ENCODE measurements at regions not wholly inside any gene's neighbourhood (a gene's known extent, or its start where the extent isn't known, plus 50 kb on each side); places are given as distances from the start of the nearest gene placed in this dataset.

- Mint-ChIP-seq H3K27ac (no peak overlapping the region), H3K4me3 (no peak overlapping the region), H3K4me1 (ENCODE audit: low read depth) (no peaks in the 10 kb centered on the region), H3K9me3 (peaks cover 52% of the 10 kb centered on the region), H3K27me3 (no peaks in the 10 kb centered on the region), H3K36me3 (ENCODE audit: low read depth) (no peaks in the 10 kb centered on the region)
- intact Hi-C loops (cut with micrococcal nuclease): no loop called here
Measured at GRCh38 chr18:38074298-38074876, 508.8 kb upstream of the CELF4 start.

GRCh38 chr18:38067821-38068220, 502.2 kb upstream of the CELF4 start:
- intact Hi-C loops (cut with micrococcal nuclease): no loop called here

GRCh38 chr18:38067086-38067485, 501.5 kb upstream of the CELF4 start:
- intact Hi-C loops (cut with micrococcal nuclease): no loop called here
- Mint-ChIP-seq H3K36me3 (ENCODE audit: low read depth) (no peaks in the 10 kb centered on the region), H3K9me3 (peaks cover 30% of the 10 kb centered on the region), H3K27me3 (no peaks in the 10 kb centered on the region), H3K4me3 (no peak overlapping the region), H3K4me1 (ENCODE audit: low read depth) (no peaks in the 10 kb centered on the region), H3K27ac (no peak overlapping the region)

More at GRCh38 chr18:38067821-38068220, 502.2 kb upstream of the CELF4 start:
- peaks cover 28% of the 10 kb centered on the region for H3K9me3 Mint-ChIP-seq
- no peaks in the 10 kb centered on the region for H3K27me3 Mint-ChIP-seq
- no peaks in the 10 kb centered on the region for H3K4me1 Mint-ChIP-seq (ENCODE audit: low read depth)
- no peak overlapping the region for H3K4me3 Mint-ChIP-seq
- no peak overlapping the region for H3K27ac Mint-ChIP-seq
- no peaks in the 10 kb centered on the region for H3K36me3 Mint-ChIP-seq (ENCODE audit: low read depth)

GRCh38 chr18:38052879-38053590, 487.4 kb upstream of the CELF4 start:
- Mint-ChIP-seq H3K4me3 (no peak overlapping the region), H3K27me3 (no peaks in the 10 kb centered on the region), H3K36me3 (ENCODE audit: low read depth) (no peaks in the 10 kb centered on the region), H3K9me3 (peaks cover 17% of the 10 kb centered on the region), H3K4me1 (ENCODE audit: low read depth) (no peaks in the 10 kb centered on the region), H3K27ac (no peak overlapping the region)
- intact Hi-C loops (cut with micrococcal nuclease): no loop called here

- no peak overlapping the region for H3K27ac Mint-ChIP-seq
- H3K36me3 Mint-ChIP-seq (ENCODE audit: low read depth): no peaks in the 10 kb centered on the region
- H3K9me3 Mint-ChIP-seq: peaks cover 8% of the 10 kb centered on the region
- H3K4me3 Mint-ChIP-seq: no peak overlapping the region
- intact Hi-C loops (cut with micrococcal nuclease): no loop called here
- H3K27me3 Mint-ChIP-seq: no peaks in the 10 kb centered on the region
- no peaks in the 10 kb centered on the region for H3K4me1 Mint-ChIP-seq (ENCODE audit: low read depth)
Measured at GRCh38 chr18:38047820-38048219, 482.2 kb upstream of the CELF4 start.

- Mint-ChIP-seq H3K27ac (no peak overlapping the region), H3K4me1 (ENCODE audit: low read depth) (no peaks in the 10 kb centered on the region), H3K27me3 (no peaks in the 10 kb centered on the region), H3K9me3 (peaks cover 8% of the 10 kb centered on the region), H3K4me3 (no peak overlapping the region), H3K36me3 (ENCODE audit: low read depth) (no peaks in the 10 kb centered on the region)
- intact Hi-C loops (cut with micrococcal nuclease): no loop called here
Measured at GRCh38 chr18:38046651-38047050, 481.1 kb upstream of the CELF4 start.

- Mint-ChIP-seq H3K4me1 (ENCODE audit: low read depth) (no peaks in the 10 kb centered on the region), H3K9me3 (peaks cover 8% of the 10 kb centered on the region), H3K36me3 (ENCODE audit: low read depth) (no peaks in the 10 kb centered on the region), H3K27me3 (no peaks in the 10 kb centered on the region), H3K27ac (no peak overlapping the region), H3K4me3 (no peak overlapping the region)
- intact Hi-C loops (cut with micrococcal nuclease): no loop called here
Measured at GRCh38 chr18:38045845-38046244, 480.2 kb upstream of the CELF4 start.

- Mint-ChIP-seq H3K4me1 (ENCODE audit: low read depth) (no peaks in the 10 kb centered on the region), H3K27ac (no peak overlapping the region), H3K9me3 (peaks cover 1% of the 10 kb centered on the region), H3K27me3 (no peaks in the 10 kb centered on the region), H3K36me3 (ENCODE audit: low read depth) (no peaks in the 10 kb centered on the region), H3K4me3 (no peak overlapping the region)
- intact Hi-C loops (cut with micrococcal nuclease): no loop called here
Measured at GRCh38 chr18:38042211-38042890, 476.8 kb upstream of the CELF4 start.

- Mint-ChIP-seq H3K27ac (no peak overlapping the region), H3K9me3 (peaks cover 22% of the 10 kb centered on the region)
Measured at GRCh38 chr18:38038242-38038641, 472.6 kb upstream of the CELF4 start.

GRCh38 chr18:38035193-38035592, 469.6 kb upstream of the CELF4 start:
- no peaks in the 10 kb centered on the region for H3K27me3 Mint-ChIP-seq
- peaks cover 35% of the 10 kb centered on the region for H3K9me3 Mint-ChIP-seq
- intact Hi-C loops (cut with micrococcal nuclease): no loop called here
- no peak overlapping the region for H3K27ac Mint-ChIP-seq
- no peaks in the 10 kb centered on the region for H3K4me1 Mint-ChIP-seq (ENCODE audit: low read depth)
- H3K4me3 Mint-ChIP-seq: no peak overlapping the region
- no peaks in the 10 kb centered on the region for H3K36me3 Mint-ChIP-seq (ENCODE audit: low read depth)

More at GRCh38 chr18:38038242-38038641, 472.6 kb upstream of the CELF4 start:
- H3K36me3 Mint-ChIP-seq (ENCODE audit: low read depth): no peaks in the 10 kb centered on the region
- H3K4me1 Mint-ChIP-seq (ENCODE audit: low read depth): no peaks in the 10 kb centered on the region
- H3K4me3 Mint-ChIP-seq: no peak overlapping the region
- no peaks in the 10 kb centered on the region for H3K27me3 Mint-ChIP-seq
- intact Hi-C loops (cut with micrococcal nuclease): no loop called here

GRCh38 chr18:38033282-38033681, 467.7 kb upstream of the CELF4 start:
- intact Hi-C loops (cut with micrococcal nuclease): no loop called here
- H3K4me1 Mint-ChIP-seq (ENCODE audit: low read depth): no peaks in the 10 kb centered on the region
- H3K9me3 Mint-ChIP-seq: peaks cover 50% of the 10 kb centered on the region
- H3K4me3 Mint-ChIP-seq: no peak overlapping the region
- H3K27me3 Mint-ChIP-seq: no peaks in the 10 kb centered on the region
- no peaks in the 10 kb centered on the region for H3K36me3 Mint-ChIP-seq (ENCODE audit: low read depth)
- no peak overlapping the region for H3K27ac Mint-ChIP-seq

- Mint-ChIP-seq H3K4me1 (ENCODE audit: low read depth) (no peaks in the 10 kb centered on the region), H3K9me3 (peaks cover 53% of the 10 kb centered on the region), H3K4me3 (no peak overlapping the region), H3K27ac (no peak overlapping the region), H3K27me3 (no peaks in the 10 kb centered on the region), H3K36me3 (ENCODE audit: low read depth) (no peaks in the 10 kb centered on the region)
- intact Hi-C loops (cut with micrococcal nuclease): no loop called here
Measured at GRCh38 chr18:38032516-38032915, 466.9 kb upstream of the CELF4 start.

GRCh38 chr18:38028946-38029345, 463.3 kb upstream of the CELF4 start:
- no peaks in the 10 kb centered on the region for H3K4me1 Mint-ChIP-seq (ENCODE audit: low read depth)
- intact Hi-C loops (cut with micrococcal nuclease): no loop called here
- H3K9me3 Mint-ChIP-seq: peaks cover 52% of the 10 kb centered on the region
- H3K27ac Mint-ChIP-seq: no peak overlapping the region
- no peak overlapping the region for H3K4me3 Mint-ChIP-seq
- no peaks in the 10 kb centered on the region for H3K27me3 Mint-ChIP-seq
- H3K36me3 Mint-ChIP-seq (ENCODE audit: low read depth): no peaks in the 10 kb centered on the region

GRCh38 chr18:38025433-38026038, 459.9 kb upstream of the CELF4 start:
- Mint-ChIP-seq H3K36me3 (ENCODE audit: low read depth) (no peaks in the 10 kb centered on the region), H3K4me1 (ENCODE audit: low read depth) (no peaks in the 10 kb centered on the region), H3K27me3 (no peaks in the 10 kb centered on the region)

More at GRCh38 chr18:38025433-38026038, 459.9 kb upstream of the CELF4 start:
- H3K27ac Mint-ChIP-seq: no peak overlapping the region
- H3K4me3 Mint-ChIP-seq: no peak overlapping the region
- peaks cover 47% of the 10 kb centered on the region for H3K9me3 Mint-ChIP-seq
- intact Hi-C loops (cut with micrococcal nuclease): no loop called here

All from dendritic cell treated with granulocyte-macrophage colony-stimulating factor and Interleukin-4, amounts not matched to agents 40 ng/mL and 50 ng/mL, for 4 days (primary cell).